GM12873 (cell line): ENCODE measurements at regions not wholly inside any gene's neighbourhood (a gene's known extent, or its start where the extent isn't known, plus 50 kb on each side); places are given as distances from the start of the nearest gene placed in this dataset.

Experiments
- CTCF ChIP-seq: IDR thresholded peaks from 2 replicates; pipeline ENCODE4 v1.5.1; 2012; ENCODE audit warnings: low read depth, mild to moderate bottlenecking, moderate library complexity, low read length, control low read depth; ENCODE audit not compliant: insufficient read depth; ENCODE audit errors: missing control alignments

DNA sequence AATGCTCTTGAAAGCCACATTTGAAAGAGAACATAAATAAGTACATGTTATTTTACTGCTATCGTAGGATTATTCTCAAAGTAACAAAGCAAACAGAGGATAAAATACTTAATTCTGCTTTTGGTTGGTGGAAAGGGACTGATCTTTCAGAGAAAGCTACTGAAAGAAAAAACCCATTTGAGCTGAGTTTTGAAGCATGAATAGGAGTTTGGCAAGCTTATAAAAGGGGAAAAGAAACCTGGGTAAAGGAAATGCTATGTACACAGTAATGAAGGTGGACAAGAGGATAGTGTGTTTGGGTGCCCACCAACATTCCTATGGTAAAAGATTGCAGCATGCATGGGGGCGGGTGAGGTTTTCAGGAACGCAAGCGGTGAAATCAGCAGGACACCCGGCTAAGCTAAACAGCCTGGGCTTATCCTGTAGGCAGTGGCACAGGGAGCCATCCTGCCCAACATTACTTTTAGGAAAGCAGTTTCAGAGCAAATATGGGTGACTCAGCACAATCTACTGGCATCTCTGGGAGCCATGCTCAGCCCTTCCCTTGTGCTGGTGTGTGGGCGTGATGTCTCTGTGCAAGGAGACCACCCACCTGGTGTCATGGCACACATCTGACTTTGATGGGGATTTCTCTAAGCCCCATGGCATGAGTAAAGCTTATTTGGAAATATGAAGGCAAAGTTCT is 673.9 kb upstream of the KLF4 start:
- no peak for TF ChIP-seq CTCF

DNA sequence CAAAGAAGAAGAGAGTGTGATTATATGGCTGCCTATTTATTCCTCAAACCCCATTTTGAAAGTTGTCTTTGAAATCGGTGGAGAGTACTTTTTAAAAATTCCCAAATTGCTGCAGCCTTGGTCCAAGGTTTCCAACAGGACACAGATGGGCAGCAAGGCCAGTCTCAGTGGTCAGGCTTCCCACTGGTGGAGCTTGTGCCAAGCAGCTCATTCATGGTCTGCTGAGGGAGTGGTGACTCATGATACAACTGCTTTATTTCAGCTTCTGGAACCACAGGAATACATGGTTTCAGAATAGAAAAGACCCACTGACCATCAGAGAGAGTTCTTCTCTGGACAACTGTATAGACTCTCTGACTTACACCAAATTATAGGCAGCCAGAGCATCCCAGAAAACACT is 673.1 kb upstream of the KLF4 start:
- no peak for TF ChIP-seq CTCF

- TF ChIP-seq CTCF = no peak
Observed at GRCh38 chr9:108161503-108161902, 671.9 kb upstream of the KLF4 start.

DNA sequence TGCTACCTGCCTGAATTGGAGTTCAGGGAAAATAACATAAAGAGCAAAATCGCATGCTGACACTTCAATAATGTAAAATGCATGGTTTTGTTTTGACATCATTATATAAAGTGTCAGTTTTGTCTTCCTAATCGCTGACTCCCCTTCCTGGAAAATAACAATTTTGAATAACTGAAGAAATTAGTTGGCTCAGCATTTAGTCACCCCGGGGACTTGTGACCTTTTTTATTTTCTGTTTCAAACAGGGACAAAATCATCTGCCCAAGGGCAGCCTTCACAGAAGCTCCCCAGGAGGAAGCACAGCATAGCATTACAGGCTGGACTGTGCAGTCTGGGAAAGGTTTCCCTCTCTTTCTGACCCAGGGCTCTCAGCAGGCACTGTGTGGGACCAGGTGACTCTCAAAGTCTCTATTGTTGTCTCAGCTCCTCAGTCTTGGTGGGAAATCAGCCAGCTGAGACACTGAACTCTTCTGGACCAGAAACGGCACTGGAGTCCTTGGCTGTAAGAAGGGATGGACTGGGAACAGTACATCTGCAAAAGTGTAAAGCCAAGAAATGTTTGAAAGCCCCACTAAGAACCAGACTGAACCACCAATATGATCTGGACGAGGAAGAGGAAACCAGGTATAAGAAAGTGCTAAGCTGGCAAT is 671.3 kb upstream of the KLF4 start:
- no peak for TF ChIP-seq CTCF

DNA sequence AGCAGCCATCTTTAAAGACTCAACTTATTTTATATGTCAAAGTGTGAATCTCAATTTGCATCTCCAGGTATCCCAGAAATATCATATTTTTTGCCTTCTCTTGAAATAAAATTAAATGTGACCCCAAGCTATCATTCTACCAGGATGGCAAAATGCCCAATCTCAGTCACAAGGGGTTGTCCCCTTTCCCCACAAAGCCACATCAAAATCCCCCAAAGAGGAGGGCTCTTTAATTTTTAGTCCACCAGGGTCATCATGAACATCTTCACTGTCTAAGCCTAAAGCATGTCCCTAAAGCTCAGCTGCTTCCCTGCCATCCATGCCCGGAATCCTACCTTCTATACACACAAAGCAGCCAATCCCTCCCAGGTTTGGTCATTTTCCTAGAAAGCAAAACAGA is 670.5 kb upstream of the KLF4 start:
- no peak for TF ChIP-seq CTCF

GRCh38 chr9:108158236-108158995 is 668.8 kb upstream of the KLF4 start:
- TF ChIP-seq CTCF = no peak

GRCh38 chr9:108156270-108156998 is 666.9 kb upstream of the KLF4 start:
- TF ChIP-seq CTCF = no peak
